ENCODE measurements at regions not wholly inside any gene's neighbourhood (a gene's known extent, or its start where the extent isn't known, plus 50 kb on each side); places are given as distances from the start of the nearest gene placed in this dataset.

- TF ChIP-seq CTCF (IDR thresholded peaks at IDR 0.05 in 2 of 3, conservative IDR thresholded peaks at IDR 0.05 in 1 of 3; ENCODE audit: control insufficient read depth in 2 of 3, extremely low read depth in 1 of 3, insufficient read depth in 1 of 3, low read depth in 3 of 3, low read length in 3 of 3) (no peak), GABPA (IDR thresholded peaks at IDR 0.05; ENCODE audit: low read depth) (no peak), CEBPB (IDR thresholded peaks at IDR 0.05; ENCODE audit: borderline replicate concordance in 1 of 2, low read depth in 2 of 2, low read length in 2 of 2) (no peak), ZNF592 (IDR thresholded peaks at IDR 0.05) (no peak), MAX (IDR thresholded peaks at IDR 0.05; ENCODE audit: low read depth, low read length) (no peak), SMC3 (IDR thresholded peaks at IDR 0.05; ENCODE audit: borderline replicate concordance, low read length) (no peak), REST (IDR thresholded peaks at IDR 0.05; ENCODE audit: low read depth, low read length) (no peak), ETV6 (conservative IDR thresholded peaks at IDR 0.05 in 1 of 2, IDR thresholded peaks at IDR 0.05 in 1 of 2; ENCODE audit: borderline replicate concordance in 1 of 2, low read depth in 1 of 2) (no peak), ZNF207 (IDR thresholded peaks at IDR 0.05; ENCODE audit: borderline replicate concordance) (no peak)
Measured at GRCh38 chr5:138636398-138636944, 61.3 kb upstream of the HSPA9 start.

Data from GM12878 (cell line).